Endodermal cell (in vitro differentiated cells): ENCODE measurements at regions not wholly inside any gene's neighbourhood (a gene's known extent, or its start where the extent isn't known, plus 50 kb on each side); places are given as distances from the start of the nearest gene placed in this dataset.
"Not testable (repeated sequence)": the region's sequence is repeated elsewhere in the genome, so short reads cannot be mapped to it uniquely, and the experiment has no call there.

Source experiments
- DNase-seq: peaks from one replicate; pipeline ENCODE4 v3.0.0-alpha.2; 2017
- H3K27ac ChIP-seq: 2 replicates; pipeline ENCODE4 v1.5.1; 2013; ENCODE audit warnings: mild to moderate bottlenecking, low read depth, low read length, moderate library complexity
- H3K27me3 ChIP-seq: 2 replicates; pipeline ENCODE4 v1.6.1; 2013; ENCODE audit warnings: mild to moderate bottlenecking, low read length, moderate library complexity; ENCODE audit not compliant: insufficient read depth, control insufficient read depth, poor library complexity, severe bottlenecking
- H3K36me3 ChIP-seq: 2 replicates; pipeline ENCODE4 v1.7.0; 2013; ENCODE audit warnings: mild to moderate bottlenecking, low read length, moderate library complexity; ENCODE audit not compliant: control insufficient read depth, insufficient read depth
- H3K4me1 ChIP-seq: one replicate; pipeline ENCODE4 v1.7.0; 2013; ENCODE audit warnings: low read length; ENCODE audit not compliant: control insufficient read depth, insufficient read depth
- H3K4me3 ChIP-seq: 2 replicates; pipeline ENCODE4 v1.5.1; 2013; ENCODE audit warnings: mild to moderate bottlenecking, low read length, moderate library complexity
- H3K9ac ChIP-seq: 2 replicates; pipeline ENCODE4 v1.6.1; 2013; ENCODE audit warnings: mild to moderate bottlenecking, low read length, moderate library complexity; ENCODE audit not compliant: poor library complexity, severe bottlenecking; ENCODE audit errors: extremely low read depth
- H3K9me3 ChIP-seq: 2 replicates; pipeline ENCODE4 v1.6.1; 2013; ENCODE audit warnings: mild to moderate bottlenecking, low read length, moderate library complexity; ENCODE audit not compliant: control insufficient read depth
- H3K27ac Mint-ChIP-seq: 2 replicates; pipeline ENCODE4 v1.8.0; 2020; ENCODE audit warnings: mixed read lengths
- H3K27me3 Mint-ChIP-seq: 2 replicates; pipeline ENCODE4 v1.8.0; 2021; ENCODE audit warnings: mild to moderate bottlenecking, mixed read lengths; ENCODE audit not compliant: insufficient read depth
- H3K36me3 Mint-ChIP-seq: 2 replicates; pipeline ENCODE4 v1.8.0; 2020; ENCODE audit warnings: low read depth, mixed read lengths
- H3K4me1 Mint-ChIP-seq: 2 replicates; pipeline ENCODE4 v1.8.0; 2020; ENCODE audit warnings: mixed read lengths
- H3K4me3 Mint-ChIP-seq: 2 replicates; pipeline ENCODE4 v1.8.0; 2020; ENCODE audit warnings: mild to moderate bottlenecking, moderate library complexity, mixed read lengths
- H3K9me3 Mint-ChIP-seq: 2 replicates; pipeline ENCODE4 v1.8.0; 2020; ENCODE audit warnings: mild to moderate bottlenecking, mixed read lengths
- WGBS, 2 experiments: methylation state at CpG; one replicate each; pipeline versions ENCODE4 v1.1.5 to v1.1.7; 2013; ENCODE audit warnings: missing lambda C conversion rate in 2 of 2, mixed read lengths in 1 of 2; ENCODE audit not compliant: insufficient coverage in 1 of 2, insufficient read length in 1 of 2; 5-methylcytosine and 5-hydroxymethylcytosine counted together

DNA sequence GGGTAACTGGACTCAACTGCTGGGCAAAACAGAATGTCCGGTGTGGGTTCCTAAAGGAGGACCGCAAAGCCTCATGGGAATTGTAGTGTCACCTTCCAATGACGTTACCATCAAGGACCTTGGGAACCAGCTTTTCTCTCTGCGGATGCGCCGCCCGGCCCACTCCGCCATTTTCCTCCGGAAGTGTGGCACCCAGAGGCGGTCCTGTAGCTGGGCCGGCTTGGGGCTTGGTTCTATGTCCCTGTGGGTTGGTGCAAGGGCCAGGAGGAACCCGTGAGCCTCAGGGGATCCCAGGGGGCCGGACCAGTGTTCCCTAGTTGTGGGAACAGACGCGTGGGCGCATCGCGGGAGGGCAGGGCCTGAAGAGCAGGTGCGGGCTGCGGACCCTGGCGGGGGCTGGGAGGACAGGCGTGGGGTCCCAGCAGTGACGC, 175.1 kb downstream of the CWH43 start:
- H3K27me3 ChIP-seq, H3K27me3 Mint-ChIP-seq, H3K27ac Mint-ChIP-seq, H3K4me3 ChIP-seq, DNase-seq, H3K4me1 Mint-ChIP-seq, H3K9ac ChIP-seq, H3K36me3 ChIP-seq, H3K4me3 Mint-ChIP-seq, H3K27ac ChIP-seq, H3K4me1 ChIP-seq, H3K36me3 Mint-ChIP-seq: not testable (repeated sequence)
- peaks cover 47% of the 10 kb centered on the region for H3K9me3 Mint-ChIP-seq
- 84 to 85% methylated on average over 9 to 22 of the region's 23 CpGs for WGBS, 2 experiments
- H3K9me3 ChIP-seq = peaks cover 21% of the 10 kb centered on the region

DNA sequence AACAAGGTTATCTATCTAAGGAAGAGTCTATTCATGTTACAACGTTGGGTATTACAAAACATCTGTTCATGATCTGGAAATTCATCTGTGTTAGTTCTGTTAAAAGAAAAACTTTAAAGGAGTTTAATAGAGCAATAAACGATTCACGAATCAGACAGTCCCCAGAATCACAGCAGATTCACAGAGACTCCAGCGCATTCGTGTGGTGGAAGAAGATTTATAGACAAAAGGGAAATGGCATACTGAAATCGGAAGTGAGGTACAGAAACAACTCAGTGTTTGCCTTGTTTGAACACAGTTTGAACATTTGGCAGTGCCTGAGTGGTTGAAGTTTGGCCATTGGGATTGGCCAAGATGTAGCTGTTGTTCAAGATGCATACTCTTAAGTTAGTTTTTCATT, 178.8 kb downstream of the CWH43 start:
- not testable (repeated sequence) for H3K4me1 Mint-ChIP-seq, H3K27ac ChIP-seq, H3K27me3 Mint-ChIP-seq, H3K9me3 ChIP-seq, H3K36me3 Mint-ChIP-seq, DNase-seq, H3K4me3 Mint-ChIP-seq, H3K4me3 ChIP-seq, H3K36me3 ChIP-seq, H3K27ac Mint-ChIP-seq, H3K4me1 ChIP-seq, H3K27me3 ChIP-seq, H3K9ac ChIP-seq
- WGBS, 2 experiments = 78 to 82% methylated on average over 3 to 6 of the region's 6 CpGs
- peaks cover 23% of the 10 kb centered on the region for H3K9me3 Mint-ChIP-seq

DNA sequence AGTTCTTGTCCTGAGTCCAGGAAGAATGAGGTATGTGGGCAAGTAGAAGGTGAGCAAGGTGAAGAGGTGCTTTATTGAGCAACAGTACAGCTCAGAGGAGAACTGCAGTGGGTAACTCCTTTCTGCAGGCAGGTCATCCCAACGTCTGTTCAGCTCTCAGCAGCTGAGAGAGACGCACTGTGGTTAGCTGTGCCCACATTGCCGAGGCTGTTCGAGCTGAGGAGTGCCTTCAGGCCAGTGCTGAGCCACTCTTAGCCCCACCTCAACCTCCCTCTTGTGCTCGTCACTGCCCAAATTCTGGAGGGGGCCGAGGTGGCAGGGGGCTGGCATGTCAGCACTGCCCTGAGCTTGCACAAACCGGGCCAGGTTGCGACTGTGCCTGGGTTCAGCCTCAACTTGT, 191.8 kb downstream of the CWH43 start:
- not testable (repeated sequence) for H3K4me3 ChIP-seq, H3K9me3 ChIP-seq, H3K36me3 ChIP-seq, DNase-seq, H3K4me3 Mint-ChIP-seq, H3K9ac ChIP-seq, H3K36me3 Mint-ChIP-seq, H3K9me3 Mint-ChIP-seq, H3K27me3 ChIP-seq, H3K4me1 ChIP-seq, H3K4me1 Mint-ChIP-seq, H3K27ac Mint-ChIP-seq, H3K27ac ChIP-seq, H3K27me3 Mint-ChIP-seq
- 67% methylated on average over 5 of the region's 8 CpGs; no CpG with 5 or more reads in 1 of the 2 experiments for WGBS, 2 experiments

DNA sequence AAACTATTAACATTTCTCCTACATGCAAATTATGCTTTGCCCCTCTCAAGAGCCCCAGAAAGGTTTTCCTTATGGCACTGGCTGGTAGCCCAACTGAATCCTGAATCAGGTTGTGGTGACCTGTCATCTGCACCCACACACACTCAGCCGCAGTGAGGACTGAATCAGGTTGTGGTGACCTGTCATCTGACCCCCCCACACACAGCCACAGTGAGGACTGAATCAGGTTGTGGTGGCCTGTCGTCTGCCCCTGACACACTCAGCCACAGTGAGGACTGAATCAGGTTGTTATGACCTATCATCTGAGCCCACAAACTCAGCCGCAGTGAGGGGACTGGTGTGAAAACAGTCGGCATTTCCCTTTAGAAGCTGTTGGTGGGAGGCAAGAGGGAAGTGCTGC, 195.0 kb downstream of the CWH43 start:
- not testable (repeated sequence) for H3K4me3 ChIP-seq, H3K36me3 Mint-ChIP-seq, H3K27ac ChIP-seq, H3K9ac ChIP-seq, H3K36me3 ChIP-seq, DNase-seq, H3K9me3 Mint-ChIP-seq, H3K27me3 ChIP-seq, H3K9me3 ChIP-seq, H3K4me3 Mint-ChIP-seq, H3K27me3 Mint-ChIP-seq, H3K4me1 Mint-ChIP-seq, H3K27ac Mint-ChIP-seq, H3K4me1 ChIP-seq
- 62% methylated on average over 2 of the region's 4 CpGs; no CpG with 5 or more reads in 1 of the 2 experiments for WGBS, 2 experiments

DNA sequence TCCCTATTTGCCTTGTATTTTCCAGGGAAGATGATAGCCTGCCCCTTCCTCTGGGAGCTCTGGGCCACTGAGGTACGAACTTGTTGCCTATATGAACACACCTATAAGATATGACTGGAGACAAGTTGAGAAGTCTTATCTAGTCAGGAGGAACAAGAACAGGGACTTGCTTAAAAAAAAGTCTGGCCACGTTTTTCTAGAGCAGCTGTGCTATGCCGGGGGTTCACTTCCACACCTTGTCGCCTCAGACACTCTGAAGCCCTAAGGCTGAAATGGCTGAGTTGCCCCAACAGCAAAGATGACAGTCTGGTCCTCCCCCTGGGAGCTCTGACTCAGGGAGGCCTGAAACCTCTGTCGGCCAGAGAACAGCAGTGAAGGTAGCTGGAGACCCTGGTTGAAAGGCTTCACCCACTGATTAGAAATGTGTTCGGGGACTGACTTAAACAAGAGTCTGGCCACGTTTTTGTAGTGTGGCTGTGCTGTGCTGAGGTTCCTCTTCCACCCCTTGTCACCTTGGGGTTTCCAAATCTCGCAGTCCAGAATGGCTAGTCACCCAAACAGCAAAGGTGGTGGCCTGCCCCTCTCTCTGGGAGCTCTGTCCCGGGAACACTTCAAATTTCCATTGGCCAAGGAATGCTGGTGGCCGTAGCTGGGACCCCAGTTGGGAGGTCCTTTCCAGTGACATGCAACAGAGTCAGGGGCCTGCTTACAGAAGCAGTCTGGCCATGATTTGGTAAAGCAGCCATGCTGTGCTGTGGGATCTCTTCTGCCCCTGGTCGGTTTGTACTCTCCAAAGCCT, 225.5 kb downstream of the CWH43 start:
- peaks cover 38% of the 10 kb centered on the region for H3K9me3 ChIP-seq
- H3K9me3 Mint-ChIP-seq = peaks cover 76% of the 10 kb centered on the region

DNA sequence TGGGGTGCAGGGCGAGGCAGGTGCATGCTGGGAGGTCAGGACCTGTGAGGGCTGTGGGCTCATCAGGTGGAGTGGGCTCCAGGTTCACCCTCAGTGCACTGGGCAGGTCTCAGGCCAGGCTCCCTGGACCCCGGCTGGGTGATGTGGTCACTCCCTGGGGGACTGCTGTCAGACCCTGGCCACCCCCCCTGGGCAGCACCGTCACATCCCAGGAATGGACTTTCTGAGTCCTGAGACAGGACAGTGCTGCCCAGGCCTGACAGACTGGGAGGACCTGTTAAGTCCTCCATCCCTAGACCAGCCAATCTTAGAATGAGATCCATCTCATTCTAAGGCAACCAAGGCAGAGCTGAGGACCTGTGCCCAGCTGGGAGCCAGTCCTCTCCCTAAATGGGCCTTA, 227.2 kb downstream of the CWH43 start:
- not testable (repeated sequence) for H3K27me3 Mint-ChIP-seq, H3K4me3 Mint-ChIP-seq, DNase-seq, H3K9ac ChIP-seq, H3K27ac ChIP-seq, H3K27ac Mint-ChIP-seq, H3K4me1 ChIP-seq, H3K27me3 ChIP-seq, H3K4me1 Mint-ChIP-seq, H3K36me3 ChIP-seq, H3K4me3 ChIP-seq
- Mint-ChIP-seq H3K9me3 (peaks cover 88% of the 10 kb centered on the region), H3K36me3 (peaks cover 11% of the 10 kb centered on the region)
- 30 to 40% methylated on average over 2 to 3 of the region's 3 CpGs for WGBS, 2 experiments
- peaks cover 53% of the 10 kb centered on the region for H3K9me3 ChIP-seq

More for the DNA sequence above, 225.5 kb downstream of the CWH43 start:
- H3K27me3 Mint-ChIP-seq, H3K36me3 ChIP-seq, H3K4me3 Mint-ChIP-seq, H3K27ac ChIP-seq, H3K27me3 ChIP-seq, H3K27ac Mint-ChIP-seq, H3K4me1 Mint-ChIP-seq, H3K36me3 Mint-ChIP-seq, H3K4me3 ChIP-seq, DNase-seq, H3K9ac ChIP-seq, H3K4me1 ChIP-seq: not testable (repeated sequence)
- WGBS, 2 experiments = 48 to 59% methylated on average over 10 to 11 of the region's 11 CpGs

DNA sequence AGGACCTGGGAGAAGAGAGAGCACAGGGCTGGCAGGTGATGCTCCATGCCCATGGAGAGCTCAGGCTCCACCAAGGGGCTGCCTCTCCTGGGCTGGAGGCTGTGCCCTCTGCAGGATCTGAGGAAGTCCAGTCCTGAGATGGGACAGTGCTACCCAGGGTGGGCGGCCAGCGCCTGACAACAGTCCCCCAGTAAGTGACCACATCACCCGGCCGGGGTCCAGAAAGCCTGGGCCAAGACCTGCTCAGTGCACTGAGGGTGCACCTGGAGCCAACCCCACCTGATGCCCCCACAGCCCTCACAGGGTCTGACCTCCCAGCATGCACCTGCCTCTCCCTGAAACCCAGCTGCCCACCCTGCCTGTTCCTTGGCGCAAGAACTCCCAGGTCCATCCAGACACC, 227.7 kb downstream of the CWH43 start:
- H3K9me3 Mint-ChIP-seq = peaks cover 90% of the 10 kb centered on the region
- not testable (repeated sequence) for H3K36me3 ChIP-seq, H3K9ac ChIP-seq, H3K27ac Mint-ChIP-seq, H3K27ac ChIP-seq, H3K27me3 ChIP-seq, H3K27me3 Mint-ChIP-seq, H3K4me1 ChIP-seq, H3K4me1 Mint-ChIP-seq, H3K4me3 ChIP-seq, DNase-seq, H3K4me3 Mint-ChIP-seq
- peaks cover 11% of the 10 kb centered on the region for H3K36me3 Mint-ChIP-seq
- peaks cover 53% of the 10 kb centered on the region for H3K9me3 ChIP-seq
- WGBS, 2 experiments = 84 to 86% methylated on average over 4 to 5 of the region's 5 CpGs
